WERI-Rb-1 (cell line): ENCODE measurements at regions not wholly inside any gene's neighbourhood (a gene's known extent, or its start where the extent isn't known, plus 50 kb on each side); places are given as distances from the start of the nearest gene placed in this dataset.

Experiments used
- DNase-seq: peaks from one replicate; pipeline ENCODE4 v3.0.0-alpha.2; 2020
- H3K27ac ChIP-seq: fragments of 250-450 bp; sonication (Bioruptor Pico); 2 replicates; pipeline ENCODE4 v1.5.1; 2020; ENCODE audit warnings: mild to moderate bottlenecking, moderate library complexity
- H3K27me3 ChIP-seq: fragments of 250-450 bp; sonication (Bioruptor Pico); 2 replicates; pipeline ENCODE4 v1.5.1; 2021; ENCODE audit warnings: mild to moderate bottlenecking, low read depth, moderate library complexity; ENCODE audit not compliant: insufficient read depth, severe bottlenecking
- H3K36me3 ChIP-seq: fragments of 250-450 bp; sonication (Bioruptor Pico); 2 replicates; pipeline ENCODE4 v1.5.1; 2020; ENCODE audit warnings: mild to moderate bottlenecking, moderate library complexity
- H3K4me3 ChIP-seq: 2 replicates; pipeline ENCODE4 v1.5.1; 2011; ENCODE audit warnings: low read depth, mild to moderate bottlenecking, control low read depth, low read length
- H3K9me3 ChIP-seq: fragments of 250-450 bp; sonication (Bioruptor Pico); 2 replicates; pipeline ENCODE4 v1.5.1; 2021; ENCODE audit warnings: mild to moderate bottlenecking, moderate library complexity; ENCODE audit not compliant: severe bottlenecking
- TF ChIP-seq, protein P1 (sequence below): IDR thresholded peaks from 2 replicates; pipeline ENCODE4 v1.5.1; 2011; ENCODE audit warnings: low read depth, mild to moderate bottlenecking, control low read depth, inconsistent platforms, low read length

DNA sequence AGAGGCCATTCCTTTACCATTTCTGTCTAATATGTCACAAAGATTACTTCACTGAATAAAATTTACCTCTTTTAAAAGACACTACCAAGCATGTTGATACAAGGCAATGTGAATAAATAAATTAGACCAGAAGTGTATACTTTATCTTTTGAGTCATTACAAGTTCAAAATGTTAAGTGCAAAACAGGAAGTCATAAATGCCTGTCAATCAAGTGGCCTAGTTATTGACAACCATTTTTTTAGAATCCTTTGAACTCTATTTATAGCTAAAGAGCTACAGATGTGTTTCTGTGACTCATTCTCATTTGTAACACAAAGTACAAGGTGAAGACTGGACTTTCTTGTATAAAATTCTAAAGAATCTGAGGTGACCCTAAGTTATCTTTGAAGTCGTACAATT lies 602.7 kb upstream of the SEMA6A start:
- no peak overlapping the region for H3K27ac ChIP-seq
- no peaks in the 10 kb centered on the region for H3K9me3 ChIP-seq
- TF ChIP-seq, protein P1, sequence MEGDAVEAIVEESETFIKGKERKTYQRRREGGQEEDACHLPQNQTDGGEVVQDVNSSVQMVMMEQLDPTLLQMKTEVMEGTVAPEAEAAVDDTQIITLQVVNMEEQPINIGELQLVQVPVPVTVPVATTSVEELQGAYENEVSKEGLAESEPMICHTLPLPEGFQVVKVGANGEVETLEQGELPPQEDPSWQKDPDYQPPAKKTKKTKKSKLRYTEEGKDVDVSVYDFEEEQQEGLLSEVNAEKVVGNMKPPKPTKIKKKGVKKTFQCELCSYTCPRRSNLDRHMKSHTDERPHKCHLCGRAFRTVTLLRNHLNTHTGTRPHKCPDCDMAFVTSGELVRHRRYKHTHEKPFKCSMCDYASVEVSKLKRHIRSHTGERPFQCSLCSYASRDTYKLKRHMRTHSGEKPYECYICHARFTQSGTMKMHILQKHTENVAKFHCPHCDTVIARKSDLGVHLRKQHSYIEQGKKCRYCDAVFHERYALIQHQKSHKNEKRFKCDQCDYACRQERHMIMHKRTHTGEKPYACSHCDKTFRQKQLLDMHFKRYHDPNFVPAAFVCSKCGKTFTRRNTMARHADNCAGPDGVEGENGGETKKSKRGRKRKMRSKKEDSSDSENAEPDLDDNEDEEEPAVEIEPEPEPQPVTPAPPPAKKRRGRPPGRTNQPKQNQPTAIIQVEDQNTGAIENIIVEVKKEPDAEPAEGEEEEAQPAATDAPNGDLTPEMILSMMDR: no peak
- no peaks in the 10 kb centered on the region for H3K27me3 ChIP-seq
- no peaks in the 10 kb centered on the region for H3K36me3 ChIP-seq
- DNase-seq: no peak
- no peak overlapping the region for H3K4me3 ChIP-seq

DNA sequence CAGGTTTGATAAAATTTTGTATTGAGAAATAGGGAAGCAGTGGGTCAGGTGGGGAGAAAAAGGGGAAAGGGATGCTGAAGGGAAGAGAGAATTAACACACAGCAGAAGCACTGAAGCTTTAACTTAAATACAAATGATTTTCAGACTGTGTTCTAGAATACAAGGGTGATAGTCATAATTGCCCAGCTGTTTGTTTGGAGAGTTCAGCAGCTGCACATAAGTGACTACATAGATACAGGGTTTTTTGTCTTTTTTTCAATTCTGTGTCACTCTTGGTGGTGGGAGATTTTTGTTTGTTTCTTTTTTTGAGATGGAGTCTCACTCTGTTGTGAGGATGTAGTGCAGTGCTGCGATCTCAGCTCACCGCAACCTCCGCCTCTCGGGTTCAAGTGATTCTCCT lies 590.4 kb upstream of the SEMA6A start:
- TF ChIP-seq, protein P1: no peak
- no peak for DNase-seq
- Histone ChIP-seq H3K27me3 (no peaks in the 10 kb centered on the region), H3K36me3 (no peaks in the 10 kb centered on the region), H3K4me3 (no peak overlapping the region), H3K27ac (no peak overlapping the region), H3K9me3 (no peaks in the 10 kb centered on the region)

DNA sequence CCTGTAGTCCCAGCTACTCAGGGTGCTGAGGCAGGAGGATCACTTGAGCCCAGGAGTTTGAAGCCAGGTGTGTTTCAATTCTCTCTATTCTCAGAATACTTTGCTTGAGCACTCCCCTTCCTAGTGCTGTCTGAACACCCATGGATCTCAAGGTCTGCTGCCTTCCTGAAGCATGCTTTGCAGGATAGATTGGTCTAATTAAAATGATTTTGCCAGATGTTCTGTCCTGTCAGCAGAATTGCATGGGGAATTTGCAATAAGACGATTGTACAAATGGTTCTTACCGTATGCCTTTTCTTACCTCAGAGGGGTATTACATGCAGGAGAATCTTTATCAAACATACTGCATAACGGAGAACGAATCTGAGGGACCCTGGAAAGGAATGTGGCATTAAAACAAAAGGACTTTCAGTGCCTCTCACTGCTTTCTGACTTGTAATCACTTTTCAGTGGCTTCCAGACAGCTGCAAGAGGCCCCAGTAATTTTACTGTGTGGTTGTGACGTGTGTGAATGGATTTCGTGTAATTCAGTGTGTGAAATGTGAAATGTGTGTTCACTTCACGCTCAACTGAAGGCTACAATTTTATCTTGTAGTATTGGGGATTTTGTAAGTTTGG lies 587.2 kb upstream of the SEMA6A start:
- no peaks in the 10 kb centered on the region for H3K9me3 ChIP-seq

DNA sequence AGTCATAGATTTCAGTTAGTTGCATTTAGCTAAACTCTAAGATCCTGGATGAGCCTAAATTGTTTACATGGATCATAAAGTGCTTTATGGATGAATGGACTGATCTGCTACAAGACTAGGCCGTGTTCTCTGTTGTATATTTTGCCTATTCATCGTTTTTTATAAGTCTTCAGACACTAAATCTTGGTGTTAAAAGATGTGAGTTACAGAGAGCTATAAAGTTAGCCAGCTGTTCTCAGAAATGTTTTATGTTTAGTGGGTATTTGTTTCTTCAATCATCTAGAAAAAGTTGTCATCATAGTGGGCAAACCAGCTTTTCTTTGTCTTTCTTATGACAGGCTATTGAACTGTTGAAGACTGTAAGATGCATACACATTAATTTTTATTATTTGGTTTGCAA lies 585.8 kb upstream of the SEMA6A start:
- Histone ChIP-seq H3K9me3 (no peaks in the 10 kb centered on the region), H3K36me3 (no peaks in the 10 kb centered on the region), H3K27me3 (no peaks in the 10 kb centered on the region), H3K4me3 (no peak overlapping the region), H3K27ac (no peak overlapping the region)
- TF ChIP-seq, protein P1: no peak
- DNase-seq: no peak

More for the DNA sequence above, 587.2 kb upstream of the SEMA6A start:
- H3K36me3 ChIP-seq: no peaks in the 10 kb centered on the region
- H3K27me3 ChIP-seq: no peaks in the 10 kb centered on the region
- H3K4me3 ChIP-seq: no peak overlapping the region
- no peak overlapping the region for H3K27ac ChIP-seq
- TF ChIP-seq, protein P1: no peak
- no peak for DNase-seq

DNA sequence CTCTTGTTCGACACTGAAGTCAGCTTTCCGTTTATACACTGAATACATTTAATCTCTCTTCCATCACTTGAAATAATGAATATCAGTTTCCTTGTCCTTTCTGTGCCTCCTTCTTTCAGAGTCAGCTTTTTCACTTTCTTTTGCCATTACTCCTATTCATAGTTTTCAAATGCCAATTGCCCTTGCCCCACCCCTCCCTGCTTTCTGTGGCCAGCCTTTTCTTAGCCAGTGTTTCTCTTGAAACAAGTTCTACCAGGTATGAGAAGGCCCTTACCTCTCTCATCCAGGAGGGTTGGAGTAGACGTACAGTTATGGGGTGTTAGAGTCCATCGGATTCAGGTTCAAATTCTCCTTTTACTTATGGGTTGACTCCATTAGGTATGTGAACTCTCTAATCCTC lies 574.7 kb upstream of the SEMA6A start:
- Histone ChIP-seq H3K36me3 (no peaks in the 10 kb centered on the region), H3K9me3 (no peaks in the 10 kb centered on the region), H3K27me3 (no peaks in the 10 kb centered on the region), H3K4me3 (no peak overlapping the region), H3K27ac (no peak overlapping the region)
- DNase-seq: no peak
- TF ChIP-seq, protein P1: no peak

DNA sequence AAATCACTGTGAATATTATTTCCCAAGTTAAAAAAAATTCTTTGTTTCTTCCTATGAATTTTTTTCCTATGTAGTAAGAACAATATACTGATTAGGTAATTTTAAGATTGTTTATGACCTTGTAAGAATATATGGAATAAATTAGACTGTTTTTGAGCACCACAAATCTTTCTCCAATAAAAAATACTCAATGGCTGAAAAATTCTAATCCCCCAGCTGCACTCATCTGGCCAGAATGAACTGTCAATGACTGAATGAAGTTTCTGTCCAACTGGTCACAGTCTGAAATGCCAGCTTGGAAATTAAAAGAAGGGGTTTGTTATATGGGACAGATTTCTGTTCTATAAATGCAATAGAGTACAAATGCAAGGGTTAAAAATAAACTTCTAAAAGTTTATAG lies 569.5 kb upstream of the SEMA6A start:
- no peak for DNase-seq
- TF ChIP-seq, protein P1: no peak
- Histone ChIP-seq H3K36me3 (no peaks in the 10 kb centered on the region), H3K27me3 (no peaks in the 10 kb centered on the region), H3K4me3 (no peak overlapping the region), H3K9me3 (no peaks in the 10 kb centered on the region), H3K27ac (no peak overlapping the region)
